ENCODE measurements at regions not wholly inside any gene's neighbourhood (a gene's known extent, or its start where the extent isn't known, plus 50 kb on each side); places are given as distances from the start of the nearest gene placed in this dataset.

DNA sequence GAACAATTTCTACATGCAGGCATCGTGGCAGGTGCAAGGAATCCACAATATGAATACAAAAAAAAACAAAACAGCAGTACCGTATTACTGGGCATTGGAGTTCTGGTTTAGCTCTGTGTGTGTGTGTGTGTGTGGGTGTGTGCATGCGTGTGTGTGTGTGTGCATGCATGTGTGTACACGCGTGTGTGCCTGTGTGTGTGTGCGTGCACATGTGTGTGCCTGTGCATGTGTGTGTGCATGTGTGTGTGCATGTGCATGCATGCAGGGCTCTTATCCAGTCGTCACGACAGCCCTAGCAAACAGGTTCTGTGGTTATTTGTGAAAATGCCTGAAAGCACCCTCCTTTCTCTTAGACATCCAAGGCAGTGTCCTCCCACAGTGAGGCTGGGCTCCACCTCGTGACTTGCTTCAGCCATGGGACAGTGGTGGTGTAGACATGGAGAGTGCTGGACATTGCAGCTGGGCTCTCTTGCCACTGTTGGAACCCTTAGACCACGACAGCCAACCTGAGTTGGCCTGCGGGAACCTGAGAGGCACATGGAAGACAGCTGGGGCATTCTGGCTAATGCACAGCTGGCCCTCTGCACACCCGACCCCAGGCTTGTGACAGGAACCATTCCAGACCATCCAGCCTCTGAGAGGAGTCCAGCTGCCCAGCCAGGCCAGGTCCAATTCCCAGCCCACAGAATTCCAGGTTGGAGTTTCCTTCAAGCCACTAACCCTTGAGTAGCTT, 173.4 kb upstream of the SHH start:
- Histone ChIP-seq H3K9me3 (no peaks in the 10 kb centered on the region), H3K27ac (no peak overlapping the region), H3K27me3 (replicated peaks; ENCODE audit: insufficient read depth) (no peaks in the 10 kb centered on the region), H3K4me3 (no peak overlapping the region), H3K36me3 (no peaks in the 10 kb centered on the region), H3K4me1 (replicated peaks) (no peaks in the 10 kb centered on the region)
- TF ChIP-seq POLR2A (IDR thresholded peaks at IDR 0.05) (no peak), POLR2AphosphoS5 (IDR thresholded peaks at IDR 0.05) (no peak)
- TF ChIP-seq, protein P1, sequence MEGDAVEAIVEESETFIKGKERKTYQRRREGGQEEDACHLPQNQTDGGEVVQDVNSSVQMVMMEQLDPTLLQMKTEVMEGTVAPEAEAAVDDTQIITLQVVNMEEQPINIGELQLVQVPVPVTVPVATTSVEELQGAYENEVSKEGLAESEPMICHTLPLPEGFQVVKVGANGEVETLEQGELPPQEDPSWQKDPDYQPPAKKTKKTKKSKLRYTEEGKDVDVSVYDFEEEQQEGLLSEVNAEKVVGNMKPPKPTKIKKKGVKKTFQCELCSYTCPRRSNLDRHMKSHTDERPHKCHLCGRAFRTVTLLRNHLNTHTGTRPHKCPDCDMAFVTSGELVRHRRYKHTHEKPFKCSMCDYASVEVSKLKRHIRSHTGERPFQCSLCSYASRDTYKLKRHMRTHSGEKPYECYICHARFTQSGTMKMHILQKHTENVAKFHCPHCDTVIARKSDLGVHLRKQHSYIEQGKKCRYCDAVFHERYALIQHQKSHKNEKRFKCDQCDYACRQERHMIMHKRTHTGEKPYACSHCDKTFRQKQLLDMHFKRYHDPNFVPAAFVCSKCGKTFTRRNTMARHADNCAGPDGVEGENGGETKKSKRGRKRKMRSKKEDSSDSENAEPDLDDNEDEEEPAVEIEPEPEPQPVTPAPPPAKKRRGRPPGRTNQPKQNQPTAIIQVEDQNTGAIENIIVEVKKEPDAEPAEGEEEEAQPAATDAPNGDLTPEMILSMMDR (IDR thresholded peaks at IDR 0.05) = no peak
- WGBS = 83% methylated on average over 11 of the region's 12 CpGs
- intact Hi-C loops (cut with DNase I) = no loop called here
- DNase-seq (ENCODE audit: low spot score) = no peak

- Histone ChIP-seq H3K4me1 (replicated peaks) (no peaks in the 10 kb centered on the region), H3K36me3 (no peaks in the 10 kb centered on the region), H3K4me3 (no peak overlapping the region), H3K27ac (no peak overlapping the region), H3K27me3 (replicated peaks; ENCODE audit: insufficient read depth) (no peaks in the 10 kb centered on the region), H3K9me3 (no peaks in the 10 kb centered on the region)
- DNase-seq (ENCODE audit: low spot score) = no peak
- intact Hi-C loops (cut with DNase I) = no loop called here
- TF ChIP-seq, protein P1 (IDR thresholded peaks at IDR 0.05) = no peak
- no peak for TF ChIP-seq POLR2A (IDR thresholded peaks at IDR 0.05)
- WGBS = 94% methylated on average over 15 of the region's 15 CpGs
Measured at GRCh38 chr7:155984609-155985405, 172.5 kb upstream of the SHH start.

DNA sequence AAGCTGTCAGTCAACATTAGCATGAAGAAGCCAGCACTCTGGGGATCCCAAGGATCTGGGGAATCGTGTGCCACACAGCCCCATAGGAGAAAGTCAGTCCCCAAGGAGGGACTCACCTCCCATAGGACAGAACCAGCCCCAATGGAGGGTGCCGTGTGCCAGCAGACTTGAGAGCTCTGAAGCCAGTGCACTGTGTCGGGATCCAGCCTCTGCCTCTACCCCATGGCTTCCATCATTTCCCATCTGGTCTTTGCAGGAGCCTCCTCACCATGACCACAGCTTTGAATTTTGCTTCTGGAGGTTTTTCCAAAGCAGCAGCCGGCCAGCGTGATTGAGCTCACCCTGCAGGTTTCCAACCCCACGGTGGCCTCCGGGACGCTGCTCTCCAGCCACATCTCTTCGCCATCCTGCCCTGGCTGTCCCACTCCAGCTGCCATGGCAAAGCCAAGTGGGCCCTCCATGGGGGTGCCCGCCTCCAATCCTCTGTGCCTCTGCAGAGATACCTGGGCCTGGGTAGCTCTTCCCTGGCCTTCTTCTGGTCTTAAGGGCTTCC, 171.8 kb upstream of the SHH start:
- H3K27me3 ChIP-seq (replicated peaks; ENCODE audit: insufficient read depth) = no peaks in the 10 kb centered on the region
- DNase-seq (ENCODE audit: low spot score) = no peak
- H3K9me3 ChIP-seq = no peaks in the 10 kb centered on the region
- H3K36me3 ChIP-seq = no peaks in the 10 kb centered on the region
- intact Hi-C loops (cut with DNase I) = no loop called here
- no peaks in the 10 kb centered on the region for H3K4me1 ChIP-seq (replicated peaks)
- 89% methylated on average over 10 of the region's 10 CpGs for WGBS
- H3K4me3 ChIP-seq = no peak overlapping the region
- no peak overlapping the region for H3K27ac ChIP-seq
- TF ChIP-seq POLR2A (IDR thresholded peaks at IDR 0.05) = no peak
- TF ChIP-seq POLR2AphosphoS5 (IDR thresholded peaks at IDR 0.05) = no peak
- TF ChIP-seq, protein P1 (IDR thresholded peaks at IDR 0.05) = no peak

GRCh38 chr7:155983176-155983815, 171.0 kb upstream of the SHH start:
- no peaks in the 10 kb centered on the region for H3K4me1 ChIP-seq (replicated peaks)
- DNase-seq (ENCODE audit: low spot score) = no peak
- H3K36me3 ChIP-seq = no peaks in the 10 kb centered on the region
- no peaks in the 10 kb centered on the region for H3K27me3 ChIP-seq (replicated peaks; ENCODE audit: insufficient read depth)
- 82% methylated on average over 14 of the region's 14 CpGs for WGBS
- intact Hi-C loops (cut with DNase I) = no loop called here
- H3K4me3 ChIP-seq = no peak overlapping the region
- H3K27ac ChIP-seq = no peak overlapping the region
- H3K9me3 ChIP-seq = no peaks in the 10 kb centered on the region
- TF ChIP-seq POLR2AphosphoS5 (IDR thresholded peaks at IDR 0.05) (no peak), POLR2A (IDR thresholded peaks at IDR 0.05) (no peak)
- TF ChIP-seq, protein P1 (IDR thresholded peaks at IDR 0.05) = no peak
